RWPE2 (cell line): ENCODE measurements at regions not wholly inside any gene's neighbourhood (a gene's known extent, or its start where the extent isn't known, plus 50 kb on each side); places are given as distances from the start of the nearest gene placed in this dataset.
"Not testable (repeated sequence)": the region's sequence is repeated elsewhere in the genome, so short reads cannot be mapped to it uniquely, and the experiment has no call there.

ENCODE experiments used
- ATAC-seq: fragments of 200-7000 bp; cut with Tn5 transposase; 3 replicates; pipeline ENCODE4 v1.9.1; 2021; ENCODE audit warnings: low read depth
- DNase-seq: peaks from one replicate; pipeline ENCODE4 v3.0.0-alpha.2; 2020; ENCODE audit warnings: low spot score
- H3K27ac ChIP-seq: fragments of 450-650 bp; 2 replicates; pipeline ENCODE4 v1.5.1; 2017; ENCODE audit warnings: mild to moderate bottlenecking; ENCODE audit not compliant: poor library complexity, severe bottlenecking
- H3K27me3 ChIP-seq: fragments of 250-450 bp; sonication (Bioruptor Pico); 2 replicates; pipeline ENCODE4 v1.5.1; 2021; ENCODE audit warnings: mild to moderate bottlenecking, moderate library complexity; ENCODE audit not compliant: insufficient read depth, poor library complexity, severe bottlenecking
- H3K36me3 ChIP-seq: fragments of 250-450 bp; sonication (Bioruptor Pico); 2 replicates; pipeline ENCODE4 v1.5.1; 2020; ENCODE audit warnings: low read depth, mild to moderate bottlenecking, moderate library complexity
- H3K4me1 ChIP-seq: fragments of 250-450 bp; sonication (Bioruptor Pico); 2 replicates; pipeline ENCODE4 v1.5.1; 2021; ENCODE audit warnings: mild to moderate bottlenecking, moderate library complexity; ENCODE audit not compliant: insufficient read depth, poor library complexity, severe bottlenecking
- H3K4me3 ChIP-seq: fragments of 250-450 bp; sonication (Bioruptor Pico); 2 replicates; pipeline ENCODE4 v1.5.1; 2021; ENCODE audit warnings: mild to moderate bottlenecking, moderate library complexity; ENCODE audit not compliant: severe bottlenecking
- H3K9me3 ChIP-seq: fragments of 250-450 bp; sonication (Bioruptor Pico); 2 replicates; pipeline ENCODE4 v1.5.1; 2021; ENCODE audit warnings: mild to moderate bottlenecking, moderate library complexity; ENCODE audit not compliant: severe bottlenecking
- CTCF ChIP-seq: fragments of 450-650 bp; IDR thresholded peaks from one replicate; pipeline ENCODE4 v1.5.1; 2017; ENCODE audit warnings: mild to moderate bottlenecking, moderate library complexity; ENCODE audit not compliant: poor library complexity, severe bottlenecking

DNA sequence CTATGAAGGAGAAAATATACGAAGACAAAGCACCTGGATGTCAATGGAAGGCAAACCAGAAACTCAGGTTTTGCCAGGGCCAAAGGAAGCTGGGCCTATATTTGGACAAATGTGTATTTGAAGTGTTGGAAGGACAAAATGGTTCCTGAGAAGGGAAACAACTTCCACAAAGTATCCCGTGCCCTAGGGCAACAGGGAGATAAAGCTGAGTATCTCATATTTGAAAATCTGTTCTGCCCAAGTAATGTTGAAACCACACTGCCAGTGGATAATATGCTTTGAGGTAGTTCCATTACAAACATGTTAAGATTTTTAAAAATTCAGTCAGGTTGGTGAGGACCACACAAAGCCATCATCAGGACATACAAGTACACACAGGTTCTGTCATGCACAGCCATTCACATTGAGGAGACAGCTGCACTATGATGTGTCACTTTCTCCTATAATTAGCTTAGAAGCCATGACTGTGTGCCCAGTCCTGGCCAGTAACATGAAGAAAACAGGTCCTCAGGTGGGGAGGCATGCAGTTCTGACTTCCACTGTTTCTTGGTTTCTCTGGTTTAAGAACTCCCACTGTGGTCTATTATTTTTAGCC lies 116.4 kb downstream of the PWWP3B start:
- no peak overlapping the region for H3K27ac ChIP-seq
- no peak overlapping the region for H3K4me3 ChIP-seq
- DNase-seq (no peak), ATAC-seq (no peak)
- no peaks in the 10 kb centered on the region for H3K27me3 ChIP-seq
- H3K4me1 ChIP-seq = no peaks in the 10 kb centered on the region
- H3K36me3 ChIP-seq = no peaks in the 10 kb centered on the region
- H3K9me3 ChIP-seq = no peaks in the 10 kb centered on the region
- no peak for TF ChIP-seq CTCF

- H3K4me3 ChIP-seq = no peak overlapping the region
- DNase-seq = no peak
- no peak for TF ChIP-seq CTCF
- H3K27me3 ChIP-seq = no peaks in the 10 kb centered on the region
- no peaks in the 10 kb centered on the region for H3K36me3 ChIP-seq
- no peaks in the 10 kb centered on the region for H3K4me1 ChIP-seq
- no peaks in the 10 kb centered on the region for H3K9me3 ChIP-seq
- peak; percentile 68 for ATAC-seq
- no peak overlapping the region for H3K27ac ChIP-seq
Measured at GRCh38 chrX:106286053-106286650, 118.0 kb downstream of the PWWP3B start.

- not testable (repeated sequence) for H3K36me3 ChIP-seq, DNase-seq, H3K9me3 ChIP-seq, H3K27ac ChIP-seq, ATAC-seq, H3K27me3 ChIP-seq, H3K4me3 ChIP-seq, H3K4me1 ChIP-seq
Measured at GRCh38 chrX:106290778-106291177, 122.7 kb downstream of the PWWP3B start.

- DNase-seq, H3K9me3 ChIP-seq, H3K27ac ChIP-seq, H3K27me3 ChIP-seq, H3K4me3 ChIP-seq, H3K36me3 ChIP-seq, H3K4me1 ChIP-seq: not testable (repeated sequence)
- peak; percentile 58; the same call in 2 of the 3 replicates for ATAC-seq
Measured at GRCh38 chrX:106291779-106292390, 123.8 kb downstream of the PWWP3B start.

- peak overlapping the region; percentile 64 for H3K27ac ChIP-seq
- peak; percentile 82 for ATAC-seq
- no peak for TF ChIP-seq CTCF
- H3K4me1 ChIP-seq = peaks cover 16% of the 10 kb centered on the region
- no peaks in the 10 kb centered on the region for H3K9me3 ChIP-seq
- no peaks in the 10 kb centered on the region for H3K36me3 ChIP-seq
- no peaks in the 10 kb centered on the region for H3K27me3 ChIP-seq
- DNase-seq = no peak
- no peak overlapping the region for H3K4me3 ChIP-seq
Measured at GRCh38 chrX:106300239-106300638, 132.1 kb downstream of the PWWP3B start.

DNA sequence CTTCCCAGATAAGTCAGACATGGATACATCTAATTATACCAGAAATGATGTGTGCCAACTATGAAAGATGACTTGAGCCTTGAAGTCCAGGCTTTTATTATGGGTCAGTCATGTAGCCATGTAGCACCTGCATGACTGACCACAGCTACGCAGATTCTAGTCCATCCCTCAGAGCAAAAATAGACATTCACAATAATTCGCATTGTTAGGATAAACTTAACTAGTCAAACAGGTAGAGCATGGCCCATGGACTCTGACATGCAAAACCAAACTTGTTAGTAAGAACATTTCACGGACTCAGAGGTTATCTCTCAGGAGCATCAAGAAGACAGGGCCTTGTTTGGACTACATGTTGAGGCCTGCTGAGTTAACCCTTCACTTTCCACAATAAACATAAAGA lies 132.6 kb downstream of the PWWP3B start:
- peak overlapping the region; percentile 64 for H3K27ac ChIP-seq
- DNase-seq (no peak), ATAC-seq (peak; percentile 29; the same call in 2 of the 3 replicates)
- no peaks in the 10 kb centered on the region for H3K27me3 ChIP-seq
- H3K9me3 ChIP-seq = no peaks in the 10 kb centered on the region
- H3K4me1 ChIP-seq = peaks cover 16% of the 10 kb centered on the region
- no peak for TF ChIP-seq CTCF
- H3K4me3 ChIP-seq = no peak overlapping the region
- H3K36me3 ChIP-seq = no peaks in the 10 kb centered on the region
